Left ventricle myocardium inferior (tissue), 1 donor: ENCODE measurements at regions not wholly inside any gene's neighbourhood (a gene's known extent, or its start where the extent isn't known, plus 50 kb on each side); places are given as distances from the start of the nearest gene placed in this dataset.

Experiments used
- DNase-seq: peaks from one replicate; pipeline ENCODE4 v3.0.0-alpha.2; 2020
- H3K27ac ChIP-seq: fragments of 200-600 bp; replicated peaks from 2 replicates; pipeline ENCODE4 v1.8.0; 2021
- H3K27me3 ChIP-seq: fragments of 200-600 bp; 2 replicates; pipeline ENCODE4 v1.8.0; 2021; ENCODE audit warnings: low read depth
- H3K36me3 ChIP-seq: fragments of 200-600 bp; 2 replicates; pipeline ENCODE4 v1.8.0; 2021
- H3K4me1 ChIP-seq: fragments of 200-600 bp; 2 replicates; pipeline ENCODE4 v1.8.0; 2021
- H3K4me3 ChIP-seq: fragments of 200-600 bp; 2 replicates; pipeline ENCODE4 v1.8.0; 2021; ENCODE audit warnings: mild to moderate bottlenecking, moderate library complexity
- H3K9me3 ChIP-seq: fragments of 200-600 bp; replicated peaks from 2 replicates; pipeline ENCODE4 v1.8.0; 2021
- intact Hi-C: fragments of 100-400 bp; cut with micrococcal nuclease; formaldehyde crosslinking; loops from one replicate; pipeline ENCODE4 v1.11.0; 2022
- TF ChIP-seq, protein P1 (sequence below): fragments of 200-600 bp; IDR thresholded peaks from 2 replicates; pipeline ENCODE4 v1.8.0; 2021; ENCODE audit warnings: antibody characterized with exemption, mild to moderate bottlenecking, borderline replicate concordance
- donor health status: DM: no; HTN: yes; CAD: no; lungs with severe emphysema.

DNA sequence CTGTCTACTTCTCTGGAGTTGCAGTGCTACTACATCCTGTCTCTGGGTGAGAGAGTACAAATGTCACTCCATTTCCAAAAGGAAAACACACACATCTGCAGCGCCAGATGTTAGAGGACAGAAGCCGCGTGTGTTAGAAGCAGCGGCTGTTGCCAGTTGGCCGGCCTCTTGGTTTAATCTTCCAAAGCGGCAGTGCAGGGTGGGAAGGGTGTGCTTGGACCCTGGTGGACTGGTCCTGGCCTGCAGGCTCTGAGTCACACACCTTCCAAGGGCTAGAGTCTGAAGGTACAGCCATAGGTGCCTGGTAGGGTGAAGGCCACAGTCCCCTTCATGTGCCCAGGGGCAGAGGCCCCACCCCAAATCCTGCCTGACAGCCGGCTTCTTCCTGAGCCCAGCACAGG lies 99.8 kb downstream of the CTTN start:
- peaks cover 13% of the 10 kb centered on the region for H3K4me1 ChIP-seq
- no peaks in the 10 kb centered on the region for H3K9me3 ChIP-seq
- H3K36me3 ChIP-seq: no peaks in the 10 kb centered on the region
- H3K27me3 ChIP-seq: peaks cover 8% of the 10 kb centered on the region
- DNase-seq: peak; percentile 39
- H3K27ac ChIP-seq: no peak overlapping the region
- no peak overlapping the region for H3K4me3 ChIP-seq
- intact Hi-C loops: no loop called here
- TF ChIP-seq, protein P1, sequence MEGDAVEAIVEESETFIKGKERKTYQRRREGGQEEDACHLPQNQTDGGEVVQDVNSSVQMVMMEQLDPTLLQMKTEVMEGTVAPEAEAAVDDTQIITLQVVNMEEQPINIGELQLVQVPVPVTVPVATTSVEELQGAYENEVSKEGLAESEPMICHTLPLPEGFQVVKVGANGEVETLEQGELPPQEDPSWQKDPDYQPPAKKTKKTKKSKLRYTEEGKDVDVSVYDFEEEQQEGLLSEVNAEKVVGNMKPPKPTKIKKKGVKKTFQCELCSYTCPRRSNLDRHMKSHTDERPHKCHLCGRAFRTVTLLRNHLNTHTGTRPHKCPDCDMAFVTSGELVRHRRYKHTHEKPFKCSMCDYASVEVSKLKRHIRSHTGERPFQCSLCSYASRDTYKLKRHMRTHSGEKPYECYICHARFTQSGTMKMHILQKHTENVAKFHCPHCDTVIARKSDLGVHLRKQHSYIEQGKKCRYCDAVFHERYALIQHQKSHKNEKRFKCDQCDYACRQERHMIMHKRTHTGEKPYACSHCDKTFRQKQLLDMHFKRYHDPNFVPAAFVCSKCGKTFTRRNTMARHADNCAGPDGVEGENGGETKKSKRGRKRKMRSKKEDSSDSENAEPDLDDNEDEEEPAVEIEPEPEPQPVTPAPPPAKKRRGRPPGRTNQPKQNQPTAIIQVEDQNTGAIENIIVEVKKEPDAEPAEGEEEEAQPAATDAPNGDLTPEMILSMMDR: no peak

DNA sequence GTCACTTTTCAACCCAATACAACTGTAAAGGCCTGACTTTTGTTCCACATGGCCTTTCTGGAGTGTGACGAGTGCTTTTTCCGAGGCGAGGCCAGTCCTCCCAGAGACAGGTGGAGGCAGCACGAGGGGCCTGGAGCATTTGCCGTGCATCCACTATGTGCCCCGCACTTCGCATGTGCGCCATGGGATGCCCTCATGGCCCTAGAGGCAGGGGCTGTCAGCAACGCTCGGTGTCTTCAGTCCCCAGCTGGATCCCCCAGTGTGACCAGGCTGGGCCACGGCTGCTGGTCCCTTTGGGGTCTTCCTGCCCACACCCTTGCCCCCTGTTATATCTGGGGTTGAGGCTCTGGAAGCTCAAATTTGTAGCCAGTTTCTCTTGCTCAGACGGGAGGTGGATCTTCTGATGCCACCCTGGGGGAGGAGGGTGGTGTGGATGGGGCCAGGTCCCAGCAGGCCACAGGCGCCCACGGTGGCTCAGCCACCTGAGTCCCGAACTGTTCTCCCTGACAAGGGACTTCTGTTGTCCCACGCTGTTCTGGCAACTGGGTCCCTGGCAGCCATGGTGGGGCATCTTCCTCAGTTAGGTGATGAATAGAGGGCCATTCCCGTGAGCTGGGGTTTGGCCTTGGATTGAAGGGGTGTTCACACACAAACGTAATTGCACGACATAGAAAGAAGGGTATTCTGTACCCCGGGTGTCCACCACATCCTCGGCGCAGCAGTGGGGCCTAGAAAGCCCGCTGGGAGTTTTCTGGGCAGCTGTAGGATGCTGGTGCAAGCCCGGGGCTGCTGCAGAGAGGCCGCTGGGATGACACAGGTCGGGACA lies 100.9 kb downstream of the CTTN start:
- peaks cover 8% of the 10 kb centered on the region for H3K27me3 ChIP-seq
- intact Hi-C loops: no loop called here
- peak; percentile 8 for DNase-seq
- TF ChIP-seq, protein P1: no peak
- peaks cover 13% of the 10 kb centered on the region for H3K4me1 ChIP-seq
- H3K9me3 ChIP-seq: no peaks in the 10 kb centered on the region
- no peak overlapping the region for H3K4me3 ChIP-seq
- H3K27ac ChIP-seq: no peak overlapping the region
- H3K36me3 ChIP-seq: no peaks in the 10 kb centered on the region

DNA sequence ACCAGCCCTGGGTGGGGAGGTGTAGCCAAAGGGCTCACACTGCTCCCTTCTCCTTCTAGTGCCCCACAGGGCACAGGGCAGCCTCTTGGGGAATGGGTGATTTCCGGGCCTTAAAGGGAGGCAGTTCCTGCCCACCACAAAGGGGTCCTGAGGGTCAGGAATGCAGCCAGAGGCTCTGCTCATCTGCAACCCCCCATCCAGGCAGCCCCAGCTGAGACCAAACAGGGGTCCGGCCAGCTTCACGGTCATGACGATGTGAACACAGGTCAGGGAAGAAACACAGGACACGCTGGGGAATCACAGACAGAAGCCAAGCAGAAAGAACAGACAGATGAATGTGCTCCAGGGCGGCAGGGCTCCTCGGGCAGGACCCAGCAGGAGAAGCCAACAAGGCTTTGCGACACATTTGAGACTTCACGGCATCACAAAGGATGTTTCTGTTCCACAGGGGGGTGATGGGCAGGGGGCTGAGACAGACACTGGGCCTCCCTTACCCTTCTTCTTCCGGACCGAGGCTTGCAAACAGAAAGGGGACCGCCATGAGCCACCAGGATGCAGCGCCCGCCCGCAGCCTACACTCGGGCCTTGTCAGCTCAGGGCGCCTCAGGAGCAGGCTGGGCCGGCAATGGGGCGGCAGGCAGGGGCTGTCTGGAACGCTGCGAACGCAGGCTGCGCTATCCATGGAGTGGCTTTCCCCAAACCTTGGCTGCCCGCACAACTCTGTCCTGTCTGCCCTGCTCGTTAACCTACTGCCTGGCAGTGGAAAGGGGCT lies 101.9 kb downstream of the CTTN start:
- Histone ChIP-seq H3K27ac (no peak overlapping the region), H3K27me3 (peaks cover 8% of the 10 kb centered on the region), H3K9me3 (no peaks in the 10 kb centered on the region), H3K4me1 (peaks cover 13% of the 10 kb centered on the region), H3K36me3 (no peaks in the 10 kb centered on the region), H3K4me3 (no peak overlapping the region)
- intact Hi-C loops: no loop called here
- TF ChIP-seq, protein P1: no peak
- DNase-seq: peak; percentile 10

DNA sequence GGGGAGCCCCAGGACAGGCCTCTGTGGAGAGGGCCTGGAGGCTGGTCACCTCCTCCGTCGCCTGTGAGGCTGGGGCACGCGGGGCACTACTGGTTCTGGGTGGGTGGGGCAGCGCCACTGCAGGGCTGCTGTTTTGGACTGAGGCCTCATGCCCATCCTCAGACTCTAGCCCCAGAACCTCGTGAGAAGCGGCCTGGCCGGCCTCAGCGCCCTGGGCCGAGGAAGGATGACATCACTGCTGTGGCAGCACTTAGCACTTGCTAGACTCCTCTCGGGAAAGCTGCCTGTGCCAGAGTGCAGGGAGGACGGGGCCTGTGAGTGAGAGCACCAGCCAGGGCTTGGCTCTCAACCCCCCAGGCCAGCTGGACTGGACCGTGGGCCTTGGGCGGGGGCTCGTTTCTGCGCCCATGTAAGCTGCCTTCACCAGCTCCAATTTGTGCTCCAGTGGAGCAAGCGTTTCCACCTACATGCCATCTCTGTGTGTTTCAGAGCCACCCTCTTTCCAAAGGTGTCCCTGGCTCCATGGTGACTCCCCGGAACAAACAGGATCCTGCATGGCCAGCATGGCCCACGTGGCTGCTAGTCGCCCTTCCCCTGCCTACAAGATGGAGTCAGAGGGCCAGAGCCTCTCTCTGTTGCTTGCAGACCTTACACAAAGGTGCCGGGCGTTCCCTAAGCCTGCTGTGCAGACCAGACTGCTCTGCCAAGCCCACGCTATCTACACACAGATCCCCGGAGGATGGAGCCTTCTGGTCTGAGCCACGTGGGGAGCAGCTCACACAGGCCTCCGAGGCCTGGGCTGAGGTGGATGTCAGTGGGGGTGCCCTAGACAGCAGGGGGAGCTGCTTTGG lies 102.9 kb downstream of the CTTN start:
- H3K27me3 ChIP-seq: peaks cover 3% of the 10 kb centered on the region
- no peak overlapping the region for H3K4me3 ChIP-seq
- peak; percentile 57 for DNase-seq
- no peak overlapping the region for H3K27ac ChIP-seq
- intact Hi-C loops: no loop called here
- peaks cover 13% of the 10 kb centered on the region for H3K4me1 ChIP-seq
- TF ChIP-seq, protein P1: no peak
- H3K9me3 ChIP-seq: no peaks in the 10 kb centered on the region
- no peaks in the 10 kb centered on the region for H3K36me3 ChIP-seq

DNA sequence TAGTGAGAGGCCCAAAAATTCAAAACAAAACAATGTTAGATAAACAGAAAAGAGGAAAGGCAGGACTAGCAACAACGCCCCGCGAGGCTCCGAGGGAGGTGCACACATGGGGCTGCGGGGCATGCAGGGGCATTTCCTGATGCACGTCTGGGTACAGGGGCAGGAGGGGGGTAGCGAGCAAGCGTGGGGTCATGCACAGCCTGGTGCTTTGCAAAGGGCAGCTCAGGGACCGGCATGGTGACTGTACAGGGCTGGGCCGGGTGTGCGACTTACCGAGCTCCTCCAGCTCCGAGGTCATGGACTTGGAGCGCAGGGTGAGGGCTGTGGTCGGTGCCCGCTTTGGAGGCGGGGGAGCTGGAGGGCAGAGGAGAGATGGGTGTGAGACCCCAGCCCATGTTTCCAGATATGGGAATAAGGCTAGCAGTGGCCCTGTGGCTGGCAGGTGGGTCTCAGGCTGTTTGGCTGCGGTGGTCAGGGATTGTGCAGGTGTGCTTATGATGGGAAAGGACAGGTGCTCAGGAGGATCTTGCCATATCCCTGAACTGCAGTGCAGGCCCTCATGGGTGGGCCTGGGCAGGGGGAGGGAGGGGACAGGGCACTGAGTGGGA lies 103.7 kb downstream of the CTTN start:
- Histone ChIP-seq H3K4me3 (no peak overlapping the region), H3K36me3 (no peaks in the 10 kb centered on the region), H3K27me3 (peaks cover 2% of the 10 kb centered on the region), H3K9me3 (no peaks in the 10 kb centered on the region), H3K4me1 (peaks cover 13% of the 10 kb centered on the region), H3K27ac (no peak overlapping the region)
- intact Hi-C loops: no loop called here
- DNase-seq: peak; percentile 8
- TF ChIP-seq, protein P1: no peak
